ENCODE measurements at regions not wholly inside any gene's neighbourhood (a gene's known extent, or its start where the extent isn't known, plus 50 kb on each side); places are given as distances from the start of the nearest gene placed in this dataset.

- intact Hi-C loops (cut with micrococcal nuclease), result no loop called here
- no peak for DNase-seq
- Histone ChIP-seq H3K9me3 (replicated peaks) (no peaks in the 10 kb centered on the region), H3K27me3 (ENCODE audit: low read depth) (peaks cover 21% of the 10 kb centered on the region), H3K27ac (replicated peaks) (no peak overlapping the region), H3K36me3 (no peaks in the 10 kb centered on the region), H3K4me1 (no peaks in the 10 kb centered on the region), H3K4me3 (no peak overlapping the region)
- TF ChIP-seq CTCF (IDR thresholded peaks at IDR 0.05; ENCODE audit: borderline replicate concordance), result no peak
Measured at GRCh38 chr9:38212016-38212415, 143.0 kb upstream of the SHB start.

GRCh38 chr9:38211002-38211401 lies 142.0 kb upstream of the SHB start:
- DNase-seq, result no peak
- Histone ChIP-seq H3K36me3 (no peaks in the 10 kb centered on the region), H3K4me3 (no peak overlapping the region), H3K27ac (replicated peaks) (no peak overlapping the region), H3K4me1 (no peaks in the 10 kb centered on the region), H3K27me3 (ENCODE audit: low read depth) (peaks cover 21% of the 10 kb centered on the region), H3K9me3 (replicated peaks) (no peaks in the 10 kb centered on the region)
- TF ChIP-seq CTCF (IDR thresholded peaks at IDR 0.05; ENCODE audit: borderline replicate concordance), result no peak
- intact Hi-C loops (cut with micrococcal nuclease), result no loop called here

- Histone ChIP-seq H3K4me1 (no peaks in the 10 kb centered on the region), H3K9me3 (replicated peaks) (no peaks in the 10 kb centered on the region), H3K27ac (replicated peaks) (no peak overlapping the region), H3K4me3 (no peak overlapping the region), H3K36me3 (no peaks in the 10 kb centered on the region), H3K27me3 (ENCODE audit: low read depth) (peaks cover 18% of the 10 kb centered on the region)
- intact Hi-C loops (cut with micrococcal nuclease), result no loop called here
- TF ChIP-seq CTCF (IDR thresholded peaks at IDR 0.05; ENCODE audit: borderline replicate concordance), result no peak
- DNase-seq, result no peak
Measured at GRCh38 chr9:38208206-38208901, 139.3 kb upstream of the SHB start.

GRCh38 chr9:38207247-38207778 lies 138.3 kb upstream of the SHB start:
- intact Hi-C loops (cut with micrococcal nuclease), result no loop called here
- no peak overlapping the region for H3K4me3 ChIP-seq

GRCh38 chr9:38205279-38205678 lies 136.3 kb upstream of the SHB start:
- H3K27ac ChIP-seq (replicated peaks), result no peak overlapping the region
- H3K9me3 ChIP-seq (replicated peaks), result no peaks in the 10 kb centered on the region
- no peak for TF ChIP-seq CTCF (IDR thresholded peaks at IDR 0.05; ENCODE audit: borderline replicate concordance)
- H3K27me3 ChIP-seq (ENCODE audit: low read depth), result no peaks in the 10 kb centered on the region
- intact Hi-C loops (cut with micrococcal nuclease), result no loop called here
- H3K4me3 ChIP-seq, result no peak overlapping the region
- no peaks in the 10 kb centered on the region for H3K36me3 ChIP-seq
- no peak for DNase-seq
- H3K4me1 ChIP-seq, result no peaks in the 10 kb centered on the region

More at GRCh38 chr9:38207247-38207778, 138.3 kb upstream of the SHB start:
- TF ChIP-seq CTCF (IDR thresholded peaks at IDR 0.05; ENCODE audit: borderline replicate concordance), result no peak
- Histone ChIP-seq H3K27ac (replicated peaks) (no peak overlapping the region), H3K36me3 (no peaks in the 10 kb centered on the region), H3K9me3 (replicated peaks) (no peaks in the 10 kb centered on the region), H3K4me1 (no peaks in the 10 kb centered on the region), H3K27me3 (ENCODE audit: low read depth) (peaks cover 8% of the 10 kb centered on the region)
- no peak for DNase-seq

Data from left ventricle myocardium inferior (tissue), 1 donor.